K562 (cell line): ENCODE measurements at regions not wholly inside any gene's neighbourhood (a gene's known extent, or its start where the extent isn't known, plus 50 kb on each side); places are given as distances from the start of the nearest gene placed in this dataset.

Experiments
- ATAC-seq: fragments of 200-7000 bp; cut with Tn5 transposase; 3 replicates; pipeline ENCODE4 v1.9.1; 2020; ENCODE audit warnings: moderate library complexity
- BruUV-seq: library from RNA; stranded (reverse); fragments of 400-500 nt; replicated peaks from 2 replicates; lab custom pipeline; 2021; lab: Mats Ljungman, UMichigan
- CTCF ChIA-PET: fragments of 300-600 bp; formaldehyde crosslinking; extraction: SDS; loops from one replicate; lab custom pipeline; 2021; ENCODE audit warnings: low intra/inter-chr PET ratio; lab: Yijun Ruan, JAX
- POLR2A ChIA-PET: fragments of 300-600, 350-650 bp; sonication (Branson Sonifier 250); formaldehyde crosslinking; extraction: SDS; loops from one replicate; lab custom pipeline; 2021; ENCODE audit warnings: antibody characterized with exemption, inconsistent platforms; lab: Yijun Ruan, JAX
- DNase-seq, 4 experiments: peaks; one replicate each; pipeline versions ENCODE4 v3.0.0 to v3.0.0-alpha.2; 2011 to 2018; ENCODE audit warnings: low spot score in 3 of 4, mixed read lengths in 3 of 4; ENCODE audit errors: extremely low read depth in 1 of 4
- FAIRE-seq: peaks from 2 replicates; lab custom pipeline; 2011; peaks lifted over from hg19 to GRCh38; lab: Jason Lieb, UNC
- H2AFZ ChIP-seq: 2 replicates; pipeline ENCODE4 v1.6.0; 2011; ENCODE audit warnings: low read depth, low read length, control low read depth, inconsistent platforms
- H3K27ac ChIP-seq: fragments of 200-600 bp; 3 replicates; pipeline ENCODE4 v1.8.0; 2011; ENCODE audit warnings: low read depth, mild to moderate bottlenecking, control low read depth, inconsistent platforms, low read length, moderate library complexity, mixed read lengths; ENCODE audit errors: extremely low read depth
- H3K27me3 ChIP-seq, 2 experiments: fragments of 300-600 bp in 1 of 2; 2 replicates in 1 of 2; 3 replicates in 1 of 2; pipeline versions ENCODE4 v1.6.0 to v1.8.0; 2011; ENCODE audit warnings: inconsistent platforms in 2 of 2, low read length in 2 of 2, mild to moderate bottlenecking in 1 of 2, mixed read lengths in 1 of 2, moderate library complexity in 1 of 2; ENCODE audit not compliant: control insufficient read depth in 2 of 2, insufficient read depth in 2 of 2
- H3K36me3 ChIP-seq: fragments of 300-600 bp; 3 replicates; pipeline ENCODE4 v1.8.0; 2011; ENCODE audit warnings: mild to moderate bottlenecking, low read length, inconsistent platforms; ENCODE audit not compliant: control insufficient read depth, insufficient read depth
- H3K4me1 ChIP-seq, 2 experiments: fragments of 200-600 bp in 1 of 2; replicated peaks in 1 of 2; 2 replicates in 1 of 2; 3 replicates in 1 of 2; pipeline versions ENCODE4 v1.5.1 to v1.8.0; 2011; ENCODE audit warnings: inconsistent platforms in 2 of 2, low read length in 2 of 2, mild to moderate bottlenecking in 1 of 2, mixed read lengths in 1 of 2, moderate library complexity in 1 of 2; ENCODE audit not compliant: control insufficient read depth in 2 of 2, insufficient read depth in 2 of 2
- H3K4me2 ChIP-seq: 2 replicates; pipeline ENCODE4 v1.6.1; 2011; ENCODE audit warnings: low read length, control low read depth, inconsistent platforms, mixed read lengths; ENCODE audit not compliant: insufficient read depth
- H3K4me3 ChIP-seq: fragments of 200-600 bp; sonication (generic), shearing (Covaris generic); 2 replicates; pipeline ENCODE4 v1.5.1; 2016; ENCODE audit warnings: control low read depth, inconsistent platforms
- H3K79me2 ChIP-seq: fragments of 200-600 bp; 3 replicates; pipeline ENCODE4 v1.8.0; 2011; ENCODE audit warnings: low read length, inconsistent platforms; ENCODE audit not compliant: control insufficient read depth, insufficient read depth
- H3K9ac ChIP-seq, 2 experiments: 2 replicates each; pipeline versions ENCODE4 v1.6.0 to v1.6.1; 2011; ENCODE audit warnings: low read depth in 2 of 2, low read length in 2 of 2, control low read depth in 1 of 2, inconsistent platforms in 1 of 2, mild to moderate bottlenecking in 1 of 2, mixed read lengths in 1 of 2; ENCODE audit not compliant: insufficient read depth in 1 of 2
- H3K9me1 ChIP-seq: one replicate; pipeline ENCODE4 v1.6.0; 2011; ENCODE audit warnings: inconsistent platforms, mild to moderate bottlenecking, low read length, moderate library complexity; ENCODE audit not compliant: control insufficient read depth, insufficient read depth
- H3K9me3 ChIP-seq: replicated peaks from 2 replicates; pipeline ENCODE4 v1.5.1; 2011; ENCODE audit warnings: low read depth, low read length, inconsistent platforms; ENCODE audit not compliant: control insufficient read depth, insufficient read depth
- H4K20me1 ChIP-seq: replicated peaks from 2 replicates; pipeline ENCODE4 v1.6.1; 2011; ENCODE audit warnings: low read length, inconsistent platforms, mixed read lengths; ENCODE audit not compliant: control insufficient read depth, insufficient read depth
- ASH1L ChIP-seq: fragments of 450-650 bp; IDR thresholded peaks from 2 replicates; pipeline ENCODE4 v1.6.1; 2018; ENCODE audit warnings: borderline replicate concordance, mild to moderate bottlenecking, low read depth; ENCODE audit not compliant: partially characterized antibody
- DMBX1 ChIP-seq: fragments of 250-450 bp; sonication (Bioruptor Pico); IDR thresholded peaks from 2 replicates; pipeline ENCODE4 v1.8.0; 2022; ENCODE audit warnings: inconsistent platforms, mild to moderate bottlenecking, moderate library complexity, borderline replicate concordance
- FOSL1 ChIP-seq: fragments of 200-800 bp; sonication (Bioruptor generic); conservative IDR thresholded peaks from 2 replicates; pipeline ENCODE4 v1.6.1; 2016; ENCODE audit warnings: missing genetic modification characterization, missing compliant biosample characterization
- KAT7 ChIP-seq: sonication (generic); formaldehyde crosslinking; IDR thresholded peaks from 2 replicates; pipeline ENCODE4 v1.8.0; 2022; ENCODE audit warnings: missing genetic modification reagents, mild to moderate bottlenecking, borderline replicate concordance
- RFX1 ChIP-seq: fragments of 450-650 bp; IDR thresholded peaks from 2 replicates; pipeline ENCODE4 v1.6.1; 2016; ENCODE audit warnings: mild to moderate bottlenecking, moderate library complexity
- SAFB2 ChIP-seq: fragments of 200-400 bp; formaldehyde crosslinking; IDR thresholded peaks from 2 replicates; pipeline ENCODE4 v1.6.1; 2018; ENCODE audit warnings: borderline replicate concordance, low read length, low read depth, moderate library complexity; ENCODE audit not compliant: severe bottlenecking
- ZKSCAN8 ChIP-seq: fragments of 200-800 bp; sonication (Bioruptor generic); IDR thresholded peaks from 2 replicates; pipeline ENCODE4 v1.6.1; 2016; ENCODE audit warnings: missing genetic modification characterization, missing compliant biosample characterization
- WGBS: fragments of 100-300 bp; shearing (Covaris generic); methylation state at CpG from one replicate; pipeline ENCODE4 v1.1.6; 2016; ENCODE audit warnings: low coverage, mixed read lengths; ENCODE audit not compliant: insufficient coverage; ENCODE audit errors: missing lambda C conversion rate; 5-methylcytosine and 5-hydroxymethylcytosine counted together
- in situ Hi-C: fragments of 300-500 bp; cut with MboI; formaldehyde crosslinking; loops from 4 replicates; pipeline ENCODE4 v1.15.0; 2018; ENCODE audit warnings: inconsistent platforms, mixed read lengths
- intact Hi-C: fragments of 100-400 bp; cut with micrococcal nuclease; formaldehyde crosslinking; loops from 2 replicates; pipeline ENCODE4 v1.14.2; 2022
- TF ChIP-seq, protein P1 (sequence below): fragments of 250-450 bp; sonication (Bioruptor Pico); IDR thresholded peaks from 2 replicates; pipeline ENCODE4 v1.4.0; 2020; ENCODE audit warnings: mild to moderate bottlenecking, moderate library complexity
- TF ChIP-seq, protein P2 (sequence below): fragments of 450-650 bp; formaldehyde crosslinking; IDR thresholded peaks from 2 replicates; pipeline ENCODE4 v1.4.0; 2020; ENCODE audit warnings: mild to moderate bottlenecking, moderate library complexity

DNA sequence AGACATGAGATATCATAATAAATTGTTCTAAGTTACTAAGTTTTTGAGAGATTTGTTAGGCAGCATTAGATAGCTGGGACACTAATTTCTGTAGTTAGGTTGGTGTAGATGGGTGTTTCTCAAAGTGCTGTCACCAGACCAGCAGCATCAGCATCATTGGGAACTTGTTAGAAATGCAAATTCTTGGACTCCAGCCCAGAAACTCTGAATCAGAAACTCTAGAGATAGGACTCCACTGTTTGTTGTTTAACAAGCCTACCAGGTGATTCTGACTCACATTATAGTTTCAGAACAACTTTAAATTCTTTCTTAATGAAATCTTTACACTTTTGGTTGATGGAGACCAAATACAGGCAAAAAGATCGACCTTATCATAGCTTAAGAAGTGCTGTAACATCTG lies 173.7 kb downstream of the PABPC4L start:
- Histone ChIP-seq H3K27ac (no peak overlapping the region), H3K27me3 (no peaks in the 10 kb centered on the region), H3K79me2 (no peaks in the 10 kb centered on the region), H4K20me1 (no peaks in the 10 kb centered on the region), H3K36me3 (no peaks in the 10 kb centered on the region), H3K9me3 (no peaks in the 10 kb centered on the region), H3K4me3 (no peak overlapping the region), H3K9me1 (no peaks in the 10 kb centered on the region), H3K9ac (no peak overlapping the region), H2AFZ (no peak overlapping the region), H3K4me1 (no peaks in the 10 kb centered on the region), H3K4me2 (no peak overlapping the region)
- BruUV-seq, result no TSS peak
- TF ChIP-seq, protein P1, sequence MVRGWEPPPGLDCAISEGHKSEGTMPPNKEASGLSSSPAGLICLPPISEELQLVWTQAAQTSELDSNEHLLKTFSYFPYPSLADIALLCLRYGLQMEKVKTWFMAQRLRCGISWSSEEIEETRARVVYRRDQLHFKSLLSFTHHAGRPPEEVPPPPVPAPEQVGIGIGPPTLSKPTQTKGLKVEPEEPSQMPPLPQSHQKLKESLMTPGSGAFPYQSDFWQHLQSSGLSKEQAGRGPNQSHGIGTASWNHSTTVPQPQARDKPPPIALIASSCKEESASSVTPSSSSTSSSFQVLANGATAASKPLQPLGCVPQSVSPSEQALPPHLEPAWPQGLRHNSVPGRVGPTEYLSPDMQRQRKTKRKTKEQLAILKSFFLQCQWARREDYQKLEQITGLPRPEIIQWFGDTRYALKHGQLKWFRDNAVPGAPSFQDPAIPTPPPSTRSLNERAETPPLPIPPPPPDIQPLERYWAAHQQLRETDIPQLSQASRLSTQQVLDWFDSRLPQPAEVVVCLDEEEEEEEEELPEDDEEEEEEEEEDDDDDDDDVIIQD (CRISPR knock-in tag), result no peak
- TF ChIP-seq FOSL1, result peak; percentile 57; the same call in 1 of the 2 replicates
- no peak for TF ChIP-seq DMBX1 (CRISPR knock-in tag)
- no peak for TF ChIP-seq ZKSCAN8
- CTCF ChIA-PET, result no interaction called here
- intact Hi-C loops, result no loop called here
- WGBS, result 0% methylated on average over 1 of the region's 1 CpG
- DNase-seq (peak in 1 of 4 experiments; percentile 2), ATAC-seq (no peak), FAIRE-seq (no peak)
- POLR2A ChIA-PET, result interaction anchor here (0.5 kb wide), 1 partner anchor 75 kb away, joined by 3 read pairs; no protein-coding TSS in a partner anchor
- in situ Hi-C loops, result no loop called here

- no peak overlapping the region for H3K4me3 ChIP-seq
- POLR2A ChIA-PET, result no interaction called here
- H3K9ac ChIP-seq, result no peak overlapping the region
- no peak for DNase-seq
- H4K20me1 ChIP-seq, result no peaks in the 10 kb centered on the region
- FAIRE-seq, result no peak
- in situ Hi-C loops (no loop called here), intact Hi-C loops (no loop called here)
- no peaks in the 10 kb centered on the region for H3K79me2 ChIP-seq
- no peaks in the 10 kb centered on the region for H3K27me3 ChIP-seq
- WGBS, result 0% methylated on average over 2 of the region's 2 CpGs
- no peaks in the 10 kb centered on the region for H3K9me1 ChIP-seq
- no peak overlapping the region for H3K4me2 ChIP-seq
- H3K4me1 ChIP-seq, result no peaks in the 10 kb centered on the region
- CTCF ChIA-PET, result no interaction called here
- no TSS peak for BruUV-seq
- no peaks in the 10 kb centered on the region for H3K9me3 ChIP-seq
- H2AFZ ChIP-seq, result no peak overlapping the region
- H3K36me3 ChIP-seq, result no peaks in the 10 kb centered on the region
- no peak overlapping the region for H3K27ac ChIP-seq
- no peak for ATAC-seq
- TF ChIP-seq RFX1 (no peak), KAT7 (CRISPR knock-in tag) (no peak), SAFB2 (no peak), ASH1L (no peak)
- TF ChIP-seq, protein P2, sequence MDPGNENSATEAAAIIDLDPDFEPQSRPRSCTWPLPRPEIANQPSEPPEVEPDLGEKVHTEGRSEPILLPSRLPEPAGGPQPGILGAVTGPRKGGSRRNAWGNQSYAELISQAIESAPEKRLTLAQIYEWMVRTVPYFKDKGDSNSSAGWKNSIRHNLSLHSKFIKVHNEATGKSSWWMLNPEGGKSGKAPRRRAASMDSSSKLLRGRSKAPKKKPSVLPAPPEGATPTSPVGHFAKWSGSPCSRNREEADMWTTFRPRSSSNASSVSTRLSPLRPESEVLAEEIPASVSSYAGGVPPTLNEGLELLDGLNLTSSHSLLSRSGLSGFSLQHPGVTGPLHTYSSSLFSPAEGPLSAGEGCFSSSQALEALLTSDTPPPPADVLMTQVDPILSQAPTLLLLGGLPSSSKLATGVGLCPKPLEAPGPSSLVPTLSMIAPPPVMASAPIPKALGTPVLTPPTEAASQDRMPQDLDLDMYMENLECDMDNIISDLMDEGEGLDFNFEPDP (CRISPR knock-in tag), result no peak
Observed at GRCh38 chr4:134024251-134024650, 177.3 kb downstream of the PABPC4L start.
